NT2/D1 (cell line): ENCODE measurements at regions not wholly inside any gene's neighbourhood (a gene's known extent, or its start where the extent isn't known, plus 50 kb on each side); places are given as distances from the start of the nearest gene placed in this dataset.

Source experiments
- SUZ12 ChIP-seq: IDR thresholded peaks from 2 replicates; pipeline ENCODE4 v1.6.1; 2011; ENCODE audit not compliant: insufficient read length, insufficient read depth; ENCODE audit errors: extremely low read depth
- YY1 ChIP-seq: IDR thresholded peaks from 2 replicates; pipeline ENCODE4 v1.6.1; 2011; ENCODE audit not compliant: insufficient read length, insufficient read depth
- ZNF274 ChIP-seq: IDR thresholded peaks from 2 replicates; pipeline ENCODE4 v1.6.1; 2011; ENCODE audit warnings: mild to moderate bottlenecking, low read depth, low read length

GRCh38 chr15:31856581-31856980 lies 173.7 kb upstream of the CHRNA7 start:
- TF ChIP-seq ZNF274, result no peak
- TF ChIP-seq YY1, result no peak
- no peak for TF ChIP-seq SUZ12
